VCaP (cell line): ENCODE measurements at regions not wholly inside any gene's neighbourhood (a gene's known extent, or its start where the extent isn't known, plus 50 kb on each side); places are given as distances from the start of the nearest gene placed in this dataset.

Experiments
- H3K27ac ChIP-seq: fragments of 450-650 bp; 2 replicates; pipeline ENCODE4 v1.5.1; 2017
- TF ChIP-seq, protein P1 (sequence below): fragments of 450-650 bp; conservative IDR thresholded peaks from 2 replicates; pipeline ENCODE4 v1.5.1; 2017; ENCODE audit warnings: mild to moderate bottlenecking, moderate library complexity

GRCh38 chr14:89618330-89618708 lies 201.3 kb upstream of the FOXN3 start:
- H3K27ac ChIP-seq: peak overlapping the region; percentile 69; the same call in 1 of the 2 replicates

DNA sequence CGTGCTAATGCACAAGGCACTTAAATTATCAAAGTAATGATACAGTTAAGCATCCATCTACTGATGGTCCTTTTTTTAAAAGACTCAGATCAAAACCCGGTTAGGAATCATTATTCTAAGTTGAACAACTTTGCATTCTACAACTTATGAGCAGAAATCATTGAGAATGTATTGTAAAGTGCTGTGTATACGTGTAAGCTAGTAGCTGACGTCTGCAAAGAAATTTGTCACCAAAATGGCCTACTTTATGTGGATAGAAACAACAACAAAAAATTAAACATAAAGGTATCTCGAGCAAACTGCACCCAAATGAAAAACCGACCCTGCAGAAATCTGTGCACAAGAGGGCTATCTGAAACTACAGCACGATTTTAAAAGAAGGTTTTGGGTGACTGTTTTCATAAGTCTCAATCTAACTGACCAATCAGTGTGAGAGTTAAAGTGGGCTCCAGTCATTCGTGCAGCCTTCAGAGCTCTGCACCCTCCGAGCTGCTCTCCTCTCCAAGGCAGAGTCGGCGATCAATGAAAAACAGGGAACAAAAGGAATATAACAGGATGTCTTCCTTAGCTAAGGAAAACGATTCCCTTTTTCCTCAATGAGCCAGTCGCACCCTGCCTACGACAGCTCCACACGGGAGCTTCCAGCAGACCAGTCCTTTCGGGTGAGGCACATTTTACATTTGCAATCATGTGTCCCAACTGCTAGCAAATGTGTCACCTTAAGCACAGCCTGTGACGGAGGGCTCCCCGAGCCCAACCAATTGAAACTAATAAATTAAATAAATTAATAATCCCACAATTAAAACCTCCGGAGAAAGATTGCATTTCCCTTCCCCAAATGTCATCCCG lies 200.7 kb upstream of the FOXN3 start:
- TF ChIP-seq, protein P1, sequence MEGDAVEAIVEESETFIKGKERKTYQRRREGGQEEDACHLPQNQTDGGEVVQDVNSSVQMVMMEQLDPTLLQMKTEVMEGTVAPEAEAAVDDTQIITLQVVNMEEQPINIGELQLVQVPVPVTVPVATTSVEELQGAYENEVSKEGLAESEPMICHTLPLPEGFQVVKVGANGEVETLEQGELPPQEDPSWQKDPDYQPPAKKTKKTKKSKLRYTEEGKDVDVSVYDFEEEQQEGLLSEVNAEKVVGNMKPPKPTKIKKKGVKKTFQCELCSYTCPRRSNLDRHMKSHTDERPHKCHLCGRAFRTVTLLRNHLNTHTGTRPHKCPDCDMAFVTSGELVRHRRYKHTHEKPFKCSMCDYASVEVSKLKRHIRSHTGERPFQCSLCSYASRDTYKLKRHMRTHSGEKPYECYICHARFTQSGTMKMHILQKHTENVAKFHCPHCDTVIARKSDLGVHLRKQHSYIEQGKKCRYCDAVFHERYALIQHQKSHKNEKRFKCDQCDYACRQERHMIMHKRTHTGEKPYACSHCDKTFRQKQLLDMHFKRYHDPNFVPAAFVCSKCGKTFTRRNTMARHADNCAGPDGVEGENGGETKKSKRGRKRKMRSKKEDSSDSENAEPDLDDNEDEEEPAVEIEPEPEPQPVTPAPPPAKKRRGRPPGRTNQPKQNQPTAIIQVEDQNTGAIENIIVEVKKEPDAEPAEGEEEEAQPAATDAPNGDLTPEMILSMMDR: no peak
- H3K27ac ChIP-seq: no peak overlapping the region

More at GRCh38 chr14:89618330-89618708, 201.3 kb upstream of the FOXN3 start:
- TF ChIP-seq, protein P1: no peak

GRCh38 chr14:89616852-89617341 lies 199.9 kb upstream of the FOXN3 start:
- TF ChIP-seq, protein P1: no peak
- H3K27ac ChIP-seq: no peak overlapping the region

- no peak overlapping the region for H3K27ac ChIP-seq
These were observed 199.4 kb upstream of the FOXN3 start for GRCh38 chr14:89616425-89616824.

GRCh38 chr14:89615421-89615820 lies 198.4 kb upstream of the FOXN3 start:
- H3K27ac ChIP-seq: no peak overlapping the region
- TF ChIP-seq, protein P1: no peak

More at GRCh38 chr14:89616425-89616824, 199.4 kb upstream of the FOXN3 start:
- TF ChIP-seq, protein P1: no peak

DNA sequence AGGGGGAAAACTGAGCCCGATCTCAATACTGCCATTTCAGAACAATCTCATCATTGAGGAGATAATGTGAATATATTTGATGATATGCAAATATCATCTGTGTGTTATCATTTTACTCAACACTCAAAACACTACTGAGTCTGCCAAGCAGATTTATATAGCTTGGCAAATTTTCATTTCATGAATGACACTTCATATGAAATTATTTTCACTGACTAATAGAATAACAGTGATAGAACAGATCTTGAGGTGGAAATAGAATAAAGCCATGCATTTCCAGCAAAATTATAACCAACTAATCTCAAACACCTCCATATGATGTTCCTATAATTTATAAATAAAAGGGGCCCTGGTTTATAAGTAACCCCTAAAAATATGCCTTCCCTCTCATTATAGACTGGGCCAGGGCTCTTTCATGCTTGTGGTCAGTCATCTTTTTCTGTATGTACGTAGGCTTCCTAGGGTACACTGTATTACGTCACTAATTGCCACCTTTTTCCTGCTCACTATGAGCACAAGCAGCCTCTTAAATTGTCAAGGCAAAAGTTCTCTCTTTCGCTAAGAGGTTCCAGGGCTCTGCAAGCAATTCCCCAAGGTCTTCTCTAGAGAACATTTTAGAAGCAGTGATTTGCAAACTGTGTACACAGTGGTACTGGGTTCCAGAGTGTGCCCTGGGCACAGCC lies 197.1 kb upstream of the FOXN3 start:
- TF ChIP-seq, protein P1: no peak
- H3K27ac ChIP-seq: no peak overlapping the region

DNA sequence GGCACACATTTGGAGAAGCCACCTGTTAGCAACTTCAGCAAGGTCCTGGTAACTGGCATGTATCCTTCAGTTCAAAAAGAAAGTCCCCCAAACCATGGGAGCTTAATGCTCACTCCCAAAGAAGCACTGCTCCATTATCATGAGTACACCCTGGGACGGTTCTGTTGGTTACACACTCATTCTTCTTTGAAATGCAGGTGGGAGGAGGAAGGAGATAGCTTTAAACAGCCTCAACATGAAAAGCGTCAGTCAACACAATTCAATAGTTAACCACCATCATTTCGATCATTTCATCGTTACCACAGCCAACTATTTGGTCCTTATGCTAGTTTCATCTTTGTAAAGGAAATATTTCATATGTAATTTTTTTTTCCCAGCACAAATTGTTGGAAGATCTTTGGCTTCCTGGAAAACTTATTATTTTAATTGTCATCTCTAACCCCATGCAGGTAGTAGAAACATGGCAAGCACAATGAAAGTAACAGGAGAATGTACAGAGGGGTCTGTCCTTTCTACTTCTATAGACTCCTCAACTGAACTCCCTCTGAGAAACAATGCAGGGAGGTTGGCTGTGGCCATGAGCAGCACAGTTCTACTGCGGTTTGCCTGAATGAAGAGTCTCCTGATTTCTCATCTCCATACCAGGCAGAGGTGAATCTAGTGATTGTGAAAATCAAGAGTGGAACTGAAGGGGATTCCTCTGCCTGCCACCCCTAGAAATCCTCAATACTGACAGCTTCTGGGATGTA lies 196.4 kb upstream of the FOXN3 start:
- H3K27ac ChIP-seq: no peak overlapping the region
- TF ChIP-seq, protein P1: no peak
